ENCODE measurements at regions not wholly inside any gene's neighbourhood (a gene's known extent, or its start where the extent isn't known, plus 50 kb on each side); places are given as distances from the start of the nearest gene placed in this dataset.
A peak's percentile ranks its signal among the peaks of the same experiment; 100 is the strongest.

DNA sequence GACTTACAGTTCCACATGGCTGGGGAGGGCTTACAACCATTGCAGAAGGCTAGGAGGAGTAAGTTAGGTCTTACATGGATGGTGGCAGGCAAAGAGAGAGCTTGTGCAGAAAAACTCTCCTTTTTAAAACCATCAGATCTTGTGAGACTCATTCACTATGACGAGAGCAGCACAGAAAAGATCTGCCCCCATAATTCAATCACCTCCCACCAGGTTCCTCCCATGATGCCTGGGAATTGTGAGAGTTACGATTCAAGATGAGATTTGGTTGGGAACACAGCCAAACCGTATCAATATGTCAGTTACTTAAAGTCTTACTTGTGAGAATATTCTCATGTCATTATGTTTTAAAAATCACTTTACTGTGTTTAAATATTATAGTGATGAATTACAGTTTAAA lies 481.9 kb downstream of the ARL4A start:
- no peak for DNase-seq (ENCODE audit: low read depth in 4 of 4, low spot score in 3 of 4)

DNA sequence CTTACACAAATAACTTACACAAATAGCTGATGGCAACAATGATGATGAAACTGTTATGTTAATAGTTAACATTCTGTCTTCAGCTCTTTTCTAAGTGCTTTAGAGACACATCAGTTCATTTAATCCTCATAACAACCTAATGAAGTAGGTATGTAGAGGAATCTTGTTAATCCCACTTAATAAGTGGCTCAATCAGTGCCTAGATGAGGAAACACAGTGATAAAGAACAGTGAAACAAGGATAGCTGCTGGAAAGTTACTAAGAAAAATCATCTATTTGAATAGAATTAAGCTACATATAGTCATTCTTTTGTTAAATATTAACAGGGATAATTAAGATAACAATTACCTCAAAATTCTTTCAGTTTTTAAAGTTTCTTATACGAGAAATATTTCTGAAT lies 487.6 kb downstream of the ARL4A start:
- DNase-seq (ENCODE audit: low read depth in 4 of 4, low spot score in 3 of 4) = no peak

DNA sequence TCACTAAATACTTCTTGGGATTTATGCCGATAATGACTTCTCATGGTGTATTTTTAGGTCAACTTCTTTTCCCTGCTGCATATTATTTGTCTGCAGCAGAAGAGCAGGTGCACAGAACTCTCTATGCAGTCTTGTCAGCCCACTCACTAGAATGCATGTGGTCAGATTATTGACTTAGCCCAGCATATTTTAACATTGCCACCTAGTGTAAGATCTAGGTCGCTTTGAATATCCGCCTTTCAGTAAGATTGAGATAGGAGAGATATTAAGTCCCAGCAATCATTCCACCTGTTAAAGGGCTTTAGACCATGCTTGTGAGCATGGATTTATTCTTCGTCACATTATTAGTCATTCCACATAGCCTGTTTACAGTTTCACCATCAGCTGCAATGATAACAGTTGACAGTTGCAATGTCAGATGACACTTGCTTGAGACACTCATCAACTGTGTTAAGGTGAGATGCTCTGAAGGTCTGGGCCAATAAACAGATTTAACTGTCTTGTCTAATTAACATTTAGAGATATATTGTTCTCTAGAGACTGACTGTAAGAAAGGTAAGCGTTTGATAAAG lies 491.7 kb downstream of the ARL4A start:
- no peak for DNase-seq (ENCODE audit: low read depth in 4 of 4, low spot score in 3 of 4)

DNA sequence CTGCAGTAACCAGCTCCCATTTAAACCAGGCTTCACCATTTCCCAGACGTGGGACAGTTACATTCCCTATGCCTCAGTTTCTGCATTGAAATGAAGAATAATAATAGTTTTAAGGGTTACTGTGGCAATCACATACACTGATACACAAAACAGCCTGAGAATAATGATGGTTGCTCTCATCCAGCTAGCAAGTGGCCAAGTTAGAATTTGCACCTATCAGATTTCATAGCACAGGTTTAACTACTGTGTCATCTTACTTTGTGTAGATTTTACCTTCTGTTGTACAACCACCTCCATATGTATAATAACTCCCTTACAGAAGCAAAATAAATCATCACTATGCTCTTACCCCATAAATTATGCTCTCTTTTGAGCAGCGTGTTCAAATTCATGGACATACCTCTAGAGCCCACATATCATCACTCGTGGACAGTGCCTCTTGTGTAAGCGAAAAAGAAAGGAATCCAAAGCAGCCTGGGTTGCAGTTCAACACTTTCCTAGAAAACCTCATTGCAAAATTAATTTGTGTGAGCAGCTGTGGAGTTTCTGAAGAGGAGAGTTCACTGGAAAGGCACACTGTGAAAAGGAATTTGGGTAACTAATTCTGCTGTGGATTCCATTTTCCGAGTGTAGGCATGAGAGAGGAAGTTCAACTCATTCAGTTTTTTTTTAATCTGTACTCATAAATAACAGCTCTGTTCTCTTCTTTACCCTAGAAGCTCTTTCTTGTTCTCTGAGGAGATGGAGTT lies 492.5 kb downstream of the ARL4A start:
- no peak for DNase-seq (ENCODE audit: low read depth in 4 of 4, low spot score in 3 of 4)

DNA sequence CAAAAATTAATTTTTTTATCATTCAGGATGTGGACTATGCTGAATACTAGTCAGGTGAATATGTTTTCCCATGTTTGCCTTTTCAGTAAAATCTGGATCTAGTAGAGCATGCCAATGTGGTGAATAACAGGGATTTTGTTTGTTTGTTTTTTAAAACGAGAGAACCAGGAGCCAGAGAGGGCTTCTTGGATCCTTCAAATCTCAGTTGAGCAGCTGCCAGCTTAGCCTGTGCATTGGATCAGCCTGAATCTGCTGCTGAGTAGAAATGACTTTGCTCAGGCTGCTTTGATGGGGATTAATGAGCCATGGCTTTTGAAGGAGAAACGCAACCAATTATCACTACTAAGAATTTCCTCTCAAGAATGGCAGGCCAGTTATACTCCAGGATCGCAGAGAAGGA lies 493.8 kb downstream of the ARL4A start:
- DNase-seq (ENCODE audit: low read depth in 4 of 4, low spot score in 3 of 4) = no peak

DNA sequence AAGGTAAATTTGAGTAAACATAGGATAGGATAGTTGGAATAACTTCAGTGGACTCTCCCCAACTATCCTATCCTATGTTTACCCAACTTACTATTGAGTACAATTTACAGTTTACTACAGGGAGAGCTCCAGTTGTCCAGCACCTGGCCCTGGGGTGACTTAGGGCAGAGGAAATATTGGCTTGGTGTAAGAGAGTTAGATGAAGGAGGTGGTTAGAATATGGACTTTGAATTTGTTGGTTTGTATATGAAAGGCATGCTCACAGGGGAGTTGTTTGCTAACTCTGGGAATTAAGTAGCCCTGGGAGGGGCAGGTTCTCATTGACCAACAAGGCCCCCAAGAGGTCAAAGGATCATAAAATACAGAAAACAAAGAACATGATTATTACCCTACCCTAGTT lies 497.7 kb downstream of the ARL4A start:
- DNase-seq (ENCODE audit: low read depth in 4 of 4, low spot score in 3 of 4) = no peak

DNA sequence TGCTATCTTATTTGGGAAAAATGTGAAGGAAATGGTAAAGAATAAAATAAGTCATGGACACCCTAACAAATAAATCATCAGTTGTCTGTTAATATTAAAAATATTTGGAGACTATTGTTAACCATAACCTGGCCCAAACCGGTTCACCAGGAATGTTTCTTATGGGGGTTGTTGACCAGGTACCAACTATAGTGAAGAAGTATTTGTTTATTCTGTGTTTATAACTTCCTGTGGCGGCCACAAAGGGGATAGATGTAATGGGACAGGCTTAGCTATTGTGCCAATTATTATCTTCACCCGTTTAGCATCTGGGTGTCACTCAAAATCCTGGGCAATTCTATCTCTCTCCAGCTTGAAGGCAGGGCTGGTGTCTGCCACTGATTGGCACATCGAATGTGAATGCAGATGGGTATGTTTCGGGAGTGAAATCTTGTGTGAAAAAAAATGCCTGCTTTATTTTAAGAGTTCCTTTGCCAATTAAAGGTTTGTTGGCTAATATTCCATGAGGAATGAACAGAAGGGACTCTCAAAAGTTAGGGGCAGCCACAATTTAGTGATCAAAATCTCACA lies 500.9 kb downstream of the ARL4A start:
- DNase-seq (ENCODE audit: low read depth in 4 of 4, low spot score in 3 of 4) = no peak

DNA sequence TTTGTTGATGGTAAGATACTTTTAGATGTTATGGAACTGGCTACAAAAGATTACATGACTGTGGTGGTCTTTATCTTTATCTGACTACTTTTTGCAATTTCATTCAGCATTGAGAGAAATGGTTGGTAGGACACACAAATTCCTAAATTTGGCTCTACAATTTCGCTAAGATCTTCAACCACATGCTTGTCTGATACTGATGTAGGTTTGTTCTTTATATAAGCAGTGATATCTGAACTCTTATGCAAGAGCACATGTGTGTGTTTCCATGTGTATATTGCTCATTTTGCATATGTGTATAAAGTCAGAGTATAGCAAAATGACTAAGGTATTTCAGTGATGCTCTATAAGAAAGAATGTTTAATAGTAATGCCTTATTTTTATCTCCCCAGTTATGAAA lies 501.5 kb downstream of the ARL4A start:
- DNase-seq (ENCODE audit: low read depth in 4 of 4, low spot score in 3 of 4) = no peak

DNA sequence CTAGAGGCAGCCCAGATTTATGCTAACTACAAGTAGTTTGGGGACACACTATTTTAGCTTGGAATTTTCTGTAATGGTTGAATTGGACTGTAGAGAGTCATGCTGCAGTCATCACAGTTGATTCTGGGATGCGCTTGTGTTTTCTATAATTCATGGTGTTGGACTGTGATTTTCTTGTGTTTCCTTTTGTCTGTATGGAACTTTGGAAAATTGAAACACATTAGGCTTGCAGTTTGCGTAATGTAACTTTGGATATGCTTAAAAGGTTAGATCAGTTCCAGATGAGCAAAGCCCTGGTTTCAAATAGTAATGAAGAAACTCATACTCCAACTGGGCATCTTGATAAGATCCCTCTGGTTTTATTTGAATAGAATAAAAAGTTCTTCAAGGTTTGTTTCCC lies 502.2 kb downstream of the ARL4A start:
- no peak for DNase-seq (ENCODE audit: low read depth in 4 of 4, low spot score in 3 of 4)

DNA sequence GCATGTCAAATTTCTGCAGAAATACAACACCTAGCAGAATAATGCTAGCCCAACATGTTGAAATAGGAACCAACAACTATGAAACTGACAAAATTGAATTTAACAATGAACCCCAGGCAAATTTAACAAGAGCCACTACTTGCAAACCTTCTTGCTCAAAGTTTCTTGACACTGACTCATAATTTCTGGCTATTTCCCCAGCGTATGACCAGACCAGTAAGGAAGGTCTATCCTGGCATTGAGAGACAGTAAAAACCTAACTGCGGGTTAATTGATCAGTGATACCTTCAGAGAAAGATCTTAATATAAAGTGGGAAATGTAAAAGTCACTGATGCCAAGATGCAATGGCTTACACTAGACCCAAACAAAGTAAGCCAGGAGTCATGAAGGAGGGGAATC lies 510.1 kb downstream of the ARL4A start:
- DNase-seq (ENCODE audit: low read depth in 4 of 4, low spot score in 3 of 4) = no peak

DNA sequence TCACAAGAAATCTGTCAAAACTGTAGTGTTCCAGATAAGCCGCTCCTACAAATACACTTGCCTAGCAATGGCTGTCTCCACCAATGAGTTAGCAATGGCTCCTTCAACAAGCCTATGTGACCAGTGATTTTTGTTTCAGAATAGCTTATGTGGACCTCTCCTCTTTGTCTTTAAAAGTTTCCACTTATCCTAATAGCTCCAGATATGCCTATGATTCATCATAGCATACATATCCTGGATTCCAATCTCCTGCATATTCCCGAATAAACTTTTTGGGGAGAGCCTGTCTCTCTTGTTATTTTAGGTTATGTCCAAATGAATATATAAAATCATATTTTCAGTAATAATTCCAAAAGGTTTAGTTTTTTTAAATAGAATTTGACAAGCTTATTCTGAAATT lies 510.6 kb downstream of the ARL4A start:
- no peak for DNase-seq (ENCODE audit: low read depth in 4 of 4, low spot score in 3 of 4)

DNA sequence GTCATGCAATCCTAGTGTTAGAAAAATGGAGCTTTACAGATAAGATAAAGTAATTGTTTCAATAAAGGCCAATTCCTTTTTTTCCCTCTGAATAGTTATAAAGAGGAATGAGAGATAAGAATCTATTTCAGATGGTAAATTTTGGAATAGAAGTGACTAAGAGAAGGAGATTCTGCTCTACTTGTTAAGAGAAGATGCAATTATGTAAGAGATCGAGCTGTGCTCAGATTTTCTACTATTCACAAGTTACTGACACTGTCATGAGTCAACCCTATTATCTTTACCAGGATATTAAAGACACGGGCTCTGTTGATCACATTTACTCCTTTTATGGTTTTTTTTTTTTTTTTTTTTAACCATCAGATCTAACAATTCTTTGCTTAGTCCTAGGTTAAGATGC lies 511.3 kb downstream of the ARL4A start:
- no peak for DNase-seq (ENCODE audit: low read depth in 4 of 4, low spot score in 3 of 4)

DNA sequence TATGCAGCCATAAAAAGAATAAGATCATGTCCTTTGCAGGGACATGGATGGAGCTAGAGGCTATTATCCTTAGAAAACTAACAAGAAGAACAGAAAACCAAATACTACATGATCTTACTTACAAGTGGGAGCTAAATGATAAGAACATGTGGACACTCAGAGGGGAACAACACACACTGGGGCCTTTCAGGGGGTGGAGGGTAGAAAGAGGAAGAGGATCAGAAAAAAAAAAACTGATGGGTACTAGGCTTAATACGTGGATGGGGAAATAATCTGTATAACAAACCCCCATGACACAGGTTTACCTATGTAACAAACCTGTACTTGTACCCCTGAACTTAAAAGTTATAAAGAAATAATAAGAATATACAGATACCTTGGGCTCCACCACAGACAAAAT lies 514.2 kb downstream of the ARL4A start:
- no peak for DNase-seq (ENCODE audit: low read depth in 4 of 4, low spot score in 3 of 4)

DNA sequence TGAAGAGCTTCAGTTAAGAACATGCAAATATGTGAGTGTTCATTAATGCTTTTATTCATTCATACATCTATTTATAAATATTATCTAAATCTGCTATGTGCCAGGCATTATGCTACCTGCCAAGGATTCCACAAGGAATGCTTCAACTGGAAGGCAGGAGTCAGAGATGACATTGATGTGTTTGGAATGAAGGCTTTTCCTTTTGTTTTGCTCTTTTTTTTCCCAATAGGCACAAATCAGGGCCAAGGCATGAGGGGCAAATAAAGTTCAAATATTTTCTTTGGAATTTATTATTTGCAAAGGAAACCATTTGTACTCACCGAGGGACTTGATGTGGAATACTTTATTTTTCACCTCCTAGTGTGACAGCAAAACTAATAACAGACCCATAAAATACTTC lies 530.3 kb downstream of the ARL4A start:
- peak in 1 of 4 donors; percentile 0 for DNase-seq (ENCODE audit: low read depth in 4 of 4, low spot score in 3 of 4)

DNA sequence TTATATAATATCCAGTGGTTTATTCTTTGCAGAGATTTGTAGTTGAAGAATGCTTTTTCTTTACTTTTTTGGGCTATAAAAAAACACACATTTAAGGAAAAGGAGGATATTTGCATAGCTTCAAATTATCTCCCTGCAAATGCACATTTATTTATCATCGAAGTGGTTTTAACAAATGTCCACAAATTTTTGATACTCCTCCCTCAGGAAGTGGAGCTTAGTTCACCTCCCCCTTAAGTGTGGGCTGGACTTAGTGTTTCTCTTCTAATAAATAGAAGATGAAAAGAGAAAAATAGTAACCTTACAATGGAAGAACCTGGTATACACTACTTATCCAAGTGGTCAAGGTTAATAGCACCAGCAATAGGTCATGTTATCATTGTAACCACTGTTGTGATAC lies 537.6 kb downstream of the ARL4A start:
- DNase-seq (ENCODE audit: low read depth in 4 of 4, low spot score in 3 of 4) = no peak

DNA sequence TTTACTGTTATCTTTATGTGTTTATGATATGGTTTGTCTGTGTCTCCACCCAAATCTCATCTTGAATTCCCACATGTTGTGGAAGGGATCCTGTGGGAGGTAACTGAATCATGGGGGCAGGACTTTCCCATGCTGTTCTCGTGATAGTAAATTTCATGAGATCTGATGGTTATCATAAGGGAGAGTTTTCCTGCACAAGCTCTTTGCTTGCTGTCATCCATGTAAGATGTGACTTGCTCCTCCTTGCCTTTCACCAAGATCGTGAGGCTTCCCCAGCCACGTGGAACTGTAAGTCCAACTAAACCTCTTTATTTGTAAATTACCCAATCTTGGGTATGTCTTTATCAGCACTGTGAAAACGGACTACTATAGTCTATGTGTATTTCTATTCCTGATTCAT lies 539.0 kb downstream of the ARL4A start:
- no peak for DNase-seq (ENCODE audit: low read depth in 4 of 4, low spot score in 3 of 4)

DNA sequence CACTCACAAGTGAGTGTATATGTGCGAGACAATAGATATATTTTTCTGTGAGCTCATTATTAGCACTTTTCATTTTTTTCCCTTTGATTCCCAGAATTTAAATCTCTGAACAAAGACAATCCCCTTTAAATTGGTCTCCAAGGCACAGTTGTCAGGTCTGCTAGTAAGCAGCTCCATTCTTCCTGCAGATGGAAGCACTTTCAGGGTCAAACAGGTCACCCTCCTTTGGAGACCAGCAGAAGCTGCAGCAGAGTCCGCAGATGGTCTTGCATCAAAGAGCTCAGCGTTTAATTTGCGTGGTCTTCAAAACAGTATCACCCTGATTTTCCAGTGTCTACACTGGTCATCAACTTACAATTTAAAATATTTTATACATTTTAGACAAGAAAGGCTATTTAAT lies 543.8 kb downstream of the ARL4A start:
- DNase-seq (ENCODE audit: low read depth in 4 of 4, low spot score in 3 of 4) = no peak

DNA sequence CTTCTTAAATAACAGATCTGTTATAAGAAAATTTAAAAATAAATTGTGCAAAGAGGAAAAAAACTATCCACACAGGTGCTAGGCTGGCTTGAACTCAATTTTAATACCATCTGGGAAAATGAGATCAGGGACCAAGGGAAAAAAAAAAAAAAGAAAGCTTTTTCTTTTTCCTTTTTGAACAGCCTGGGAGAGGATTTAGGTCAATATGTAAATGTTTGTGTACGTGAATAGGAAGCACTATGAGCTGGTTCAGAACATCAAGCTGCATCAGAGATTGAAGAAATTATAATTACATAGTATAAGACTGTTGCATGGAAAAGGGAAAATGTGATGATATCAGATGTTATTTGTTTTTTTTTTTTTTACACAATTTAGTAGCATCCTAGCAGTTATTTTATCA lies 548.0 kb downstream of the ARL4A start:
- DNase-seq (ENCODE audit: low read depth in 4 of 4, low spot score in 3 of 4) = no peak

DNA sequence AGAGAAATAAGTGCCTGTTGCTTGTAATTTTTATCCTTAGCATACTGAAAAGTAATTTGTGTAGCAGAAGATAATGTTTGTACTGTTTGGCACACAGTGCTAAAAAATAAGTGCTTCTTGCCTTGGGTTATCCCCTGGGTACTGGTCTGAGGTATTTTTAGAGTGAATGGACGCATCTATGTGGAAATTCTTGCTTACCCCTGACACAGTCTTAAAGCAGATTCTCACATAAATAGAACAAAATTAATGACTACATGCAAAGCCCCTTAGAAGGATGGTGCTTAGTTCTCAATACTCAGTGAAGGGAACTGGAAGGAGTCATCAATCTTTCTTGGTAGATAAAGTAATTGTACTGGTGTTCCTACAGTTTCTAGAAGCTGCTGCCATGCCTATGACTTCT lies 548.6 kb downstream of the ARL4A start:
- DNase-seq (ENCODE audit: low read depth in 4 of 4, low spot score in 3 of 4) = no peak

DNA sequence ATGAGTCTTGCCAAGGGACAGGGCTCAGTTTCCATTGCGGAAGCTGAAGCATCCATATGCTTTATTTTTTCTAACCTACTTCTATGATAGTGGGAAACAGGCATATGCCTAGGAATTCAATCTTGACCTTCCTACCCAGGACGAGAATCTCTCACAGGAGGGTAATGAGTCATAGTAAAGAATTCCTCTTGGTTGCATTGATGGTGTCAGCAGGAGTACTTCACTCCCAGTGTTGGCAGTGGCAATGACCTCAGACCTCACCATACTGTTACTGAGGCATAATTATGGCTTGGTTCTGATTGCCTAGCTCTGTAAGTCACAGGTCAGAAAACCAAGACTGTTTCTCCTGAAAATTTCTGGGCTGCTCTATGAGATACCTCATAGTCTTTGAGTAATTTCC lies 552.9 kb downstream of the ARL4A start:
- no peak for DNase-seq (ENCODE audit: low read depth in 4 of 4, low spot score in 3 of 4)

DNA sequence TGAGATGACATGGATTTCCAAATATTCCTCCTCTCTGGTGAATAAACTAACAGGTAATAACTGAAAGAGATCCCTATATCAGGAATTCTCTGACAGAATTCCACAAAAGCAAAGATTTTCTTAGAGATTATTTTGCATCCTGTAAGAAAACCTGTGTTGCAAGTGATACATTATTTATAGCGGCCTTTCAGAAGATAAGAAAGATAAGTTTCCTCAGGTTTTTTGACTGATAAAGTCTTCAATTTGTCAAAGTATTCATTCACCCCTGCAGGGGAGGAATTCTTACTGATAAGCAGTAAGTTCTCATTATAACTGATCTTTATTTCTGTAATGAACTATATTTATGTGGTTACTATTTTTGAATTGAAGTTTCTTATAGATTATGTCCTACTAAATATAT lies 554.0 kb downstream of the ARL4A start:
- no peak for DNase-seq (ENCODE audit: low read depth in 4 of 4, low spot score in 3 of 4)

DNA sequence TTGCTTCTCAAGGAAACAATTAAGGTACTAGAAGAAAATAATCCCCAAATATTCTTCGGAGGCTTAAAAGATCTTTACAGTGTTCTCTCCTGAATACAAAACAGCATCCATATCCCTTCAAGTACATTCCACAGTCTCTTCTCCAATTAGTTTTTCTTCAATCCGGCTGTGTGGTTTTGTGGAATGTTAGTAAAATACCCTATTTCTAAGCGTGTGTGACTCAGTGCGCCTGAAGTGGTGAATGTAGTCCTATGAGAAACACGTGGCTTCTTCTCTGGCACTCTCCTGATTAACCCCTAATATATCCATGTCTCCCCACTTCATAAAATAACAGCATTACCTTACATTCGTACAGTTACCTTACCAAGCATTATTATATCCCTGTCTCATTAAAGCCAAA lies 570.2 kb downstream of the ARL4A start:
- no peak for DNase-seq (ENCODE audit: low read depth in 4 of 4, low spot score in 3 of 4)

DNA sequence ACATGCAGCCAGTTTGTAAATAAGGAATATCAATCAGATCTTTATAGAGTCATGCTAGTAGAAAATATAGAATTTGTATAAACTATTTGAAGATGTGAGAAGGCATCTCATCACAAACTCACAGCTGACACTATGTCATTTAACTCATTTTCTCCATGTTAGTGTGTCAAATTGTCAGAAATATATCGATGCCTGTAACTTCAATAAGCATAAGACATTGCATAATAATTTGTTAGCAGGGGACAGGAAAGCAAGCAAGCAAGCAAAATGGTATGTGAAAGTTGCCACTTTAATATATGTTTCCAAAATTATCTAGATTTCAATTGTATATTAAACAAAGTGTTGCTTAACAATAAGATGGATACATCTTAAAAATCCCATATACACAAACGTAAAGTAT lies 571.0 kb downstream of the ARL4A start:
- DNase-seq (ENCODE audit: low read depth in 4 of 4, low spot score in 3 of 4) = no peak

Data from right renal pelvis (tissue), 4 donors.